K562 (cell line): ENCODE measurements at regions not wholly inside any gene's neighbourhood (a gene's known extent, or its start where the extent isn't known, plus 50 kb on each side); places are given as distances from the start of the nearest gene placed in this dataset.

Experiments used
- ATAC-seq: fragments of 200-7000 bp; cut with Tn5 transposase; 3 replicates; pipeline ENCODE4 v1.9.1; 2020; ENCODE audit warnings: moderate library complexity
- BruUV-seq: library from RNA; stranded (reverse); fragments of 400-500 nt; replicated peaks from 2 replicates; lab custom pipeline; 2021; lab: Mats Ljungman, UMichigan
- CTCF ChIA-PET: fragments of 300-600 bp; formaldehyde crosslinking; extraction: SDS; loops from one replicate; lab custom pipeline; 2021; ENCODE audit warnings: low intra/inter-chr PET ratio; lab: Yijun Ruan, JAX
- POLR2A ChIA-PET: fragments of 300-600, 350-650 bp; sonication (Branson Sonifier 250); formaldehyde crosslinking; extraction: SDS; loops from one replicate; lab custom pipeline; 2021; ENCODE audit warnings: antibody characterized with exemption, inconsistent platforms; lab: Yijun Ruan, JAX
- DNase-seq, 4 experiments: peaks; one replicate each; pipeline versions ENCODE4 v3.0.0 to v3.0.0-alpha.2; 2011 to 2018; ENCODE audit warnings: low spot score in 3 of 4, mixed read lengths in 3 of 4; ENCODE audit errors: extremely low read depth in 1 of 4
- FAIRE-seq: peaks from 2 replicates; lab custom pipeline; 2011; peaks lifted over from hg19 to GRCh38; lab: Jason Lieb, UNC
- H2AFZ ChIP-seq: 2 replicates; pipeline ENCODE4 v1.6.0; 2011; ENCODE audit warnings: low read depth, low read length, control low read depth, inconsistent platforms
- H3K27ac ChIP-seq: fragments of 200-600 bp; 3 replicates; pipeline ENCODE4 v1.8.0; 2011; ENCODE audit warnings: low read depth, mild to moderate bottlenecking, control low read depth, inconsistent platforms, low read length, moderate library complexity, mixed read lengths; ENCODE audit errors: extremely low read depth
- H3K27me3 ChIP-seq, 2 experiments: fragments of 300-600 bp in 1 of 2; 2 replicates in 1 of 2; 3 replicates in 1 of 2; pipeline versions ENCODE4 v1.6.0 to v1.8.0; 2011; ENCODE audit warnings: inconsistent platforms in 2 of 2, low read length in 2 of 2, mild to moderate bottlenecking in 1 of 2, mixed read lengths in 1 of 2, moderate library complexity in 1 of 2; ENCODE audit not compliant: control insufficient read depth in 2 of 2, insufficient read depth in 2 of 2
- H3K36me3 ChIP-seq: fragments of 300-600 bp; 3 replicates; pipeline ENCODE4 v1.8.0; 2011; ENCODE audit warnings: mild to moderate bottlenecking, low read length, inconsistent platforms; ENCODE audit not compliant: control insufficient read depth, insufficient read depth
- H3K4me1 ChIP-seq, 2 experiments: fragments of 200-600 bp in 1 of 2; replicated peaks in 1 of 2; 2 replicates in 1 of 2; 3 replicates in 1 of 2; pipeline versions ENCODE4 v1.5.1 to v1.8.0; 2011; ENCODE audit warnings: inconsistent platforms in 2 of 2, low read length in 2 of 2, mild to moderate bottlenecking in 1 of 2, mixed read lengths in 1 of 2, moderate library complexity in 1 of 2; ENCODE audit not compliant: control insufficient read depth in 2 of 2, insufficient read depth in 2 of 2
- H3K4me2 ChIP-seq: 2 replicates; pipeline ENCODE4 v1.6.1; 2011; ENCODE audit warnings: low read length, control low read depth, inconsistent platforms, mixed read lengths; ENCODE audit not compliant: insufficient read depth
- H3K4me3 ChIP-seq: fragments of 200-600 bp; sonication (generic), shearing (Covaris generic); 2 replicates; pipeline ENCODE4 v1.5.1; 2016; ENCODE audit warnings: control low read depth, inconsistent platforms
- H3K79me2 ChIP-seq: fragments of 200-600 bp; 3 replicates; pipeline ENCODE4 v1.8.0; 2011; ENCODE audit warnings: low read length, inconsistent platforms; ENCODE audit not compliant: control insufficient read depth, insufficient read depth
- H3K9ac ChIP-seq, 2 experiments: 2 replicates each; pipeline versions ENCODE4 v1.6.0 to v1.6.1; 2011; ENCODE audit warnings: low read depth in 2 of 2, low read length in 2 of 2, control low read depth in 1 of 2, inconsistent platforms in 1 of 2, mild to moderate bottlenecking in 1 of 2, mixed read lengths in 1 of 2; ENCODE audit not compliant: insufficient read depth in 1 of 2
- H3K9me1 ChIP-seq: one replicate; pipeline ENCODE4 v1.6.0; 2011; ENCODE audit warnings: inconsistent platforms, mild to moderate bottlenecking, low read length, moderate library complexity; ENCODE audit not compliant: control insufficient read depth, insufficient read depth
- H3K9me3 ChIP-seq: replicated peaks from 2 replicates; pipeline ENCODE4 v1.5.1; 2011; ENCODE audit warnings: low read depth, low read length, inconsistent platforms; ENCODE audit not compliant: control insufficient read depth, insufficient read depth
- H4K20me1 ChIP-seq: replicated peaks from 2 replicates; pipeline ENCODE4 v1.6.1; 2011; ENCODE audit warnings: low read length, inconsistent platforms, mixed read lengths; ENCODE audit not compliant: control insufficient read depth, insufficient read depth
- CREB3L1 ChIP-seq: fragments of 450-650 bp; IDR thresholded peaks from 2 replicates; pipeline ENCODE4 v1.6.1; 2014; ENCODE audit warnings: low read depth, mild to moderate bottlenecking, moderate library complexity, borderline replicate concordance
- CTBP1 ChIP-seq: fragments of 450-650 bp; IDR thresholded peaks from 2 replicates; pipeline ENCODE4 v1.6.1; 2016; ENCODE audit warnings: borderline replicate concordance
- HNRNPL ChIP-seq: fragments of 200-400 bp; formaldehyde crosslinking; IDR thresholded peaks from 2 replicates; pipeline ENCODE4 v1.6.1; 2017; ENCODE audit warnings: low read depth, mild to moderate bottlenecking, low read length
- JUND ChIP-seq, 2 experiments: IDR thresholded peaks; 2 replicates in 1 of 2; 3 replicates in 1 of 2; pipeline ENCODE4 v1.6.1; 2011; ENCODE audit warnings: borderline replicate concordance in 2 of 2, low read depth in 2 of 2, low read length in 2 of 2, improper control_type of control experiment in 1 of 2, missing biosample characterization in 1 of 2, missing genetic modification characterization in 1 of 2, missing genetic modification reagents in 1 of 2
- KLF10 ChIP-seq: fragments of 250-450 bp; sonication (Bioruptor Pico); IDR thresholded peaks from 2 replicates; pipeline ENCODE4 v1.6.1; 2021; ENCODE audit warnings: matching md5 sums
- NFE2 ChIP-seq: IDR thresholded peaks from 2 replicates; pipeline ENCODE4 v1.6.1; 2014; ENCODE audit warnings: antibody characterized with exemption, low read depth
- NFRKB ChIP-seq: fragments of 450-650 bp; IDR thresholded peaks from 2 replicates; pipeline ENCODE4 v1.6.1; 2016; ENCODE audit warnings: low read depth
- PHF8 ChIP-seq: fragments of 200-600 bp; sonication (generic); IDR thresholded peaks from 2 replicates; pipeline ENCODE4 v1.6.1; 2012; ENCODE audit warnings: mixed run types, mild to moderate bottlenecking, inconsistent platforms, low read length, moderate library complexity, borderline replicate concordance
- RAD51 ChIP-seq: fragments of 450-650 bp; IDR thresholded peaks from 2 replicates; pipeline ENCODE4 v1.7.1; 2016; ENCODE audit warnings: low read depth, mild to moderate bottlenecking, borderline replicate concordance
- TCFL5 ChIP-seq: fragments of 250-450 bp; sonication (Bioruptor Pico); conservative IDR thresholded peaks from 2 replicates; pipeline ENCODE4 v1.6.1; 2021; ENCODE audit warnings: mild to moderate bottlenecking, moderate library complexity, matching md5 sums
- ZKSCAN1 ChIP-seq: fragments of 150-350 bp; IDR thresholded peaks from 2 replicates; pipeline ENCODE4 v1.6.1; 2016; ENCODE audit warnings: low read depth, low read length
- ZNF124 ChIP-seq: sonication (generic); formaldehyde crosslinking; IDR thresholded peaks from 2 replicates; pipeline ENCODE4 v1.8.1; 2022; ENCODE audit warnings: missing genetic modification reagents
- ZNF239 ChIP-seq: fragments of 250-450 bp; sonication (Bioruptor Pico); IDR thresholded peaks from 2 replicates; pipeline ENCODE4 v1.4.0; 2020; ENCODE audit warnings: mild to moderate bottlenecking
- ZNF263 ChIP-seq: sonication (generic); formaldehyde crosslinking; IDR thresholded peaks from 2 replicates; pipeline ENCODE4 v1.8.0; 2022; ENCODE audit warnings: mild to moderate bottlenecking, missing genetic modification reagents, borderline replicate concordance
- ZNF707 ChIP-seq: fragments of 250-450 bp; sonication (Bioruptor Pico); conservative IDR thresholded peaks from 2 replicates; pipeline ENCODE4 v1.8.0; 2022; ENCODE audit warnings: inconsistent platforms, mild to moderate bottlenecking, moderate library complexity
- WGBS: fragments of 100-300 bp; shearing (Covaris generic); methylation state at CpG from one replicate; pipeline ENCODE4 v1.1.6; 2016; ENCODE audit warnings: low coverage, mixed read lengths; ENCODE audit not compliant: insufficient coverage; ENCODE audit errors: missing lambda C conversion rate; 5-methylcytosine and 5-hydroxymethylcytosine counted together
- in situ Hi-C: fragments of 300-500 bp; cut with MboI; formaldehyde crosslinking; loops from 4 replicates; pipeline ENCODE4 v1.15.0; 2018; ENCODE audit warnings: inconsistent platforms, mixed read lengths
- intact Hi-C: fragments of 100-400 bp; cut with micrococcal nuclease; formaldehyde crosslinking; loops from 2 replicates; pipeline ENCODE4 v1.14.2; 2022
- TF ChIP-seq, protein P1 (sequence below), 2 experiments: fragments of 450-650 bp; conservative IDR thresholded peaks; 2 replicates each; pipeline ENCODE4 v1.6.1; 2017; ENCODE audit warnings: mild to moderate bottlenecking in 2 of 2, moderate library complexity in 2 of 2
- TF ChIP-seq, protein P2 (sequence below), 2 experiments: fragments of 450-650 bp in 1 of 2; sonication (generic) in 1 of 2; formaldehyde crosslinking in 1 of 2; IDR thresholded peaks in 1 of 2; conservative IDR thresholded peaks in 1 of 2; 2 replicates each; pipeline versions ENCODE4 v1.6.1 to v1.8.1; 2016 to 2023; ENCODE audit warnings: mild to moderate bottlenecking in 2 of 2, moderate library complexity in 2 of 2, inconsistent platforms in 1 of 2, missing genetic modification reagents in 1 of 2

DNA sequence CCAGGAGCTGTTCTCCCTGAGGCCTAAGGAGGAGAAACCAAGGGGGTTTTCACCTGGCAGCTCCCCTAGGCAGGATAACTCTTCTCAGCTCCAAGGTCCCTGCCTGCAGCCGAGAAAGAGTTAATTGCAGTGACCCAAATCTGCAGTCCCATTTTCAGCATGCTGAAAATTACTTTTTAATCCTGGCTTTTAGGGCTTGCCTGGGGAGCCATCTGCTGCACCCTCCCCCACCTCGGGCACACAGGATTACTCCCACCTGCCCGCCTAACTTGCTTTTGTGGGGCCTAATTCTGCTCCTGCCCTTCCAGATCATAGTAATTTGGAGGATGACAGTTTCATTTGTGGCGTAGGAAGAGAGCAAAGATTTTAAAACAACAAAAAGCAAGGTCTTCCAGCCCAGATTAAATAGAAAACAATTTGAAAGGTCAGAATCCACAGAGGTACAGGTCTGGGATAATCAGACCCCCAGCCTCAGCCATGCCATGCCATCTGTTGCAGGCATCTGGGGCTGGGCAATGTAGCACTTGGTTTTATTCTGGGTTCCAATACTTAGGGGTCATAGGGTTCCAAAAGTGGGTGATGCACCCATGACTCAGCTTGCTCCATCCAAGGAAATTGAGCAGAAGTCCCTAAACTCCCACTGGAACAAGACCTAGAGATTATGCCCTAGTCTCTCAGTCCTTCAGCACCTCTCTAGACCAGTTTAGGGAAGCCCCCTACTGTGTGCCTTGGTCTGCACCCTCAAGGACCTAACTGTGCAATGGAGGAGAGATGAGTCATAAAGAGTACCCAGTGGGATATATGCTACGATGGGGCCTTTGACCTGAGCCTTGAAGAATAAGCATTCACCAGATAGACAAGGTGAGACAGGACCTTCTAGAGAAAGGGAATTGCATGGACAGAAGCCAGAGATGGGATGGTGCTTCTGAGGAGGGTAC, 64.5 kb upstream of the NLK start:
- ChIA-PET POLR2A (interaction anchor here (0.7 kb wide), 1 partner anchor 13 kb away, joined by 3 read pairs; no protein-coding TSS in a partner anchor), CTCF (no interaction called here)
- DNase-seq (peak in 2 of 4 experiments; percentile 23 to 38), ATAC-seq (peak; percentile 44), FAIRE-seq (peak; percentile 15)
- Histone ChIP-seq H3K4me3 (no peak overlapping the region), H3K36me3 (no peaks in the 10 kb centered on the region), H2AFZ (peak overlapping the region; percentile 27), H3K27me3 (no peaks in the 10 kb centered on the region), H3K4me1 (peaks cover 26 to 61% of the 10 kb centered on the region in 2 experiments), H3K9me3 (no peaks in the 10 kb centered on the region), H3K9me1 (no peaks in the 10 kb centered on the region), H4K20me1 (no peaks in the 10 kb centered on the region), H3K79me2 (no peaks in the 10 kb centered on the region), H3K4me2 (peak overlapping the region; percentile 29; the same call in 1 of the 2 replicates), H3K9ac (peak overlapping the region in 1 of 2 experiments; percentile 72; a peak in 1 of 4 replicates), H3K27ac (no peak overlapping the region)
- in situ Hi-C loops, result no loop called here
- BruUV-seq, result no TSS peak
- WGBS, result 51% methylated on average over 5 of the region's 5 CpGs
- intact Hi-C loops, result no loop called here
- no peak for TF ChIP-seq PHF8
- TF ChIP-seq ZKSCAN1, result peak; percentile 96
- TF ChIP-seq ZNF707, result no peak
- TF ChIP-seq NFE2, result peak; percentile 58
- TF ChIP-seq, protein P1, sequence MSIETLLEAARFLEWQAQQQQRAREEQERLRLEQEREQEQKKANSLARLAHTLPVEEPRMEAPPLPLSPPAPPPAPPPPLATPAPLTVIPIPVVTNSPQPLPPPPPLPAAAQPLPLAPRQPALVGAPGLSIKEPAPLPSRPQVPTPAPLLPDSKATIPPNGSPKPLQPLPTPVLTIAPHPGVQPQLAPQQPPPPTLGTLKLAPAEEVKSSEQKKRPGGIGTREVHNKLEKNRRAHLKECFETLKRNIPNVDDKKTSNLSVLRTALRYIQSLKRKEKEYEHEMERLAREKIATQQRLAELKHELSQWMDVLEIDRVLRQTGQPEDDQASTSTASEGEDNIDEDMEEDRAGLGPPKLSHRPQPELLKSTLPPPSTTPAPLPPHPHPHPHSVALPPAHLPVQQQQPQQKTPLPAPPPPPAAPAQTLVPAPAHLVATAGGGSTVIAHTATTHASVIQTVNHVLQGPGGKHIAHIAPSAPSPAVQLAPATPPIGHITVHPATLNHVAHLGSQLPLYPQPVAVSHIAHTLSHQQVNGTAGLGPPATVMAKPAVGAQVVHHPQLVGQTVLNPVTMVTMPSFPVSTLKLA (conservative IDR thresholded peaks at IDR 0.05), result no peak
- TF ChIP-seq CREB3L1, result no peak
- no peak for TF ChIP-seq ZNF263
- TF ChIP-seq HNRNPL, result no peak
- no peak for TF ChIP-seq KLF10 (CRISPR knock-in tag)
- no peak for TF ChIP-seq ZNF124 (CRISPR knock-in tag)
- TF ChIP-seq ZNF239, result no peak
- TF ChIP-seq, protein P2, sequence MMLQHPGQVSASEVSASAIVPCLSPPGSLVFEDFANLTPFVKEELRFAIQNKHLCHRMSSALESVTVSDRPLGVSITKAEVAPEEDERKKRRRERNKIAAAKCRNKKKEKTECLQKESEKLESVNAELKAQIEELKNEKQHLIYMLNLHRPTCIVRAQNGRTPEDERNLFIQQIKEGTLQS (IDR thresholded peaks at IDR 0.05), result peak; percentile 71
- TF ChIP-seq, protein P2 (CRISPR knock-in tag; conservative IDR thresholded peaks at IDR 0.05), result no peak
- no peak for TF ChIP-seq TCFL5
- no peak for TF ChIP-seq RAD51
- TF ChIP-seq NFRKB, result no peak
- TF ChIP-seq JUND (IDR thresholded peaks at IDR 0.05; ENCODE audit: borderline replicate concordance, low read depth, low read length), result peak; percentile 41; the same call in 1 of the 2 replicates
- TF ChIP-seq JUND (tag; IDR thresholded peaks at IDR 0.05; ENCODE audit: borderline replicate concordance, low read depth, low read length), result peak; percentile 61; the same call in 2 of the 3 replicates
- TF ChIP-seq CTBP1, result 0 out of 2 replicates have a peak, but pooled peaks have one; percentile 23
